Activated T-cell treated with anti-CD3 and anti-CD28 coated beads, Interleukin-2, amount 50 U/mL, for 4 hours (primary cell): ENCODE measurements at regions not wholly inside any gene's neighbourhood (a gene's known extent, or its start where the extent isn't known, plus 50 kb on each side); places are given as distances from the start of the nearest gene placed in this dataset.
A peak's percentile ranks its signal among the peaks of the same experiment; 100 is the strongest.

ENCODE experiments used
- ATAC-seq, 2 donors: fragments of 200-7000 bp; cut with Tn5 transposase; one replicate each; pipeline ENCODE4 v1.10.0; 2021
- DNase-seq: peaks from one replicate; pipeline ENCODE4 v3.0.0-alpha.2; 2020
- H3K27me3 Mint-ChIP-seq: one replicate; pipeline ENCODE4 v1.8.0; 2021; ENCODE audit warnings: low read depth, mixed read lengths
- H3K36me3 Mint-ChIP-seq: one replicate; pipeline ENCODE4 v1.8.0; 2022; ENCODE audit warnings: mixed read lengths; ENCODE audit not compliant: insufficient read depth
- H3K4me1 Mint-ChIP-seq: one replicate; pipeline ENCODE4 v1.8.0; 2021; ENCODE audit warnings: low read depth, mixed read lengths
- H3K4me3 Mint-ChIP-seq: one replicate; pipeline ENCODE4 v1.8.0; 2021; ENCODE audit warnings: mild to moderate bottlenecking, moderate library complexity, mixed read lengths
- H3K9me3 Mint-ChIP-seq: one replicate; pipeline ENCODE4 v1.8.0; 2021; ENCODE audit warnings: mixed read lengths

GRCh38 chr1:24983006-24983680, 53.1 kb upstream of the RUNX3 start:
- Mint-ChIP-seq H3K4me1 (peaks cover 90% of the 10 kb centered on the region), H3K9me3 (no peaks in the 10 kb centered on the region), H3K27me3 (no peaks in the 10 kb centered on the region), H3K36me3 (no peaks in the 10 kb centered on the region), H3K4me3 (no peak overlapping the region)
- ATAC-seq = no peak
- DNase-seq = no peak

GRCh38 chr1:24981631-24982005, 51.5 kb upstream of the RUNX3 start:
- Mint-ChIP-seq H3K9me3 (peaks cover 4% of the 10 kb centered on the region), H3K27me3 (no peaks in the 10 kb centered on the region), H3K4me3 (peak overlapping the region; percentile 12), H3K36me3 (peaks cover 1% of the 10 kb centered on the region), H3K4me1 (peaks cover 83% of the 10 kb centered on the region)
- DNase-seq (peak; percentile 57), ATAC-seq (peak; percentile 56 to 71)

GRCh38 chr1:24980836-24981630, 51.0 kb upstream of the RUNX3 start:
- no peaks in the 10 kb centered on the region for H3K27me3 Mint-ChIP-seq
- no peak for DNase-seq
- H3K4me1 Mint-ChIP-seq = peaks cover 82% of the 10 kb centered on the region
- H3K36me3 Mint-ChIP-seq = peaks cover 1% of the 10 kb centered on the region
- H3K4me3 Mint-ChIP-seq = no peak overlapping the region
- peaks cover 8% of the 10 kb centered on the region for H3K9me3 Mint-ChIP-seq
- peak in 1 of 2 donors; percentile 14 for ATAC-seq
